B cell (primary cell): ENCODE measurements at regions not wholly inside any gene's neighbourhood (a gene's known extent, or its start where the extent isn't known, plus 50 kb on each side); places are given as distances from the start of the nearest gene placed in this dataset.

ENCODE experiments used
- ATAC-seq: fragments of 200-7000 bp; cut with Tn5 transposase; one replicate; pipeline ENCODE4 v1.10.0; 2021; ENCODE audit warnings: low read depth, mild to moderate bottlenecking, moderate number of reproducible peaks, moderate library complexity
- CTCF ChIA-PET: fragments of 350-600 bp; sonication (Branson Sonifier 250); formaldehyde crosslinking; loops from one replicate; lab custom pipeline; 2021; ENCODE audit warnings: antibody characterized with exemption, inconsistent platforms; lab: Charles Lee
- POLR2A ChIA-PET: fragments of 350-600 bp; sonication (Branson Sonifier 250); formaldehyde crosslinking; loops from one replicate; lab custom pipeline; 2021; ENCODE audit warnings: antibody characterized with exemption; lab: Charles Lee
- DNase-seq: peaks from one replicate; pipeline ENCODE4 v3.0.0; 2013
- H2AFZ ChIP-seq: 2 replicates; pipeline ENCODE4 v1.6.1; 2012; ENCODE audit warnings: mild to moderate bottlenecking, low read depth, low read length; ENCODE audit not compliant: insufficient read depth, poor library complexity, severe bottlenecking
- H3K27ac ChIP-seq, 2 donors: 1 replicate in 1 of 2; 2 replicates in 1 of 2; pipeline ENCODE4 v1.5.1; 2012 to 2013; ENCODE audit warnings: low read length in 2 of 2, mild to moderate bottlenecking in 2 of 2, moderate library complexity in 1 of 2
- H3K27me3 ChIP-seq, 4 experiments: fragments of 200-600 bp in 1 of 4; sonication (generic) in 1 of 4; replicated peaks in 1 of 4; 1 replicate in 2 of 4; 2 replicates in 2 of 4; pipeline versions ENCODE4 v1.6.1 to v1.7.0; 2013 to 2016; ENCODE audit warnings: low read length in 3 of 4, mild to moderate bottlenecking in 2 of 4, mixed read lengths in 1 of 4, moderate library complexity in 1 of 4; ENCODE audit not compliant: insufficient read depth in 4 of 4, control insufficient read depth in 3 of 4; ENCODE audit errors: control extremely low read depth in 1 of 4
- H3K36me3 ChIP-seq, 2 experiments: replicated peaks in 1 of 2; 1 replicate in 1 of 2; 2 replicates in 1 of 2; pipeline versions ENCODE4 v1.6.1 to v1.7.1; 2013; ENCODE audit warnings: low read length in 1 of 2; ENCODE audit not compliant: insufficient read depth in 2 of 2, control insufficient read depth in 1 of 2; ENCODE audit errors: control extremely low read depth in 1 of 2, extremely low read depth in 1 of 2
- H3K4me1 ChIP-seq, 2 donors: fragments of 200-600 bp in 1 of 2; sonication (generic) in 1 of 2; 1 replicate in 1 of 2; 2 replicates in 1 of 2; pipeline versions ENCODE4 v1.5.1 to v1.6.1; 2013 to 2017; ENCODE audit warnings: low read length in 2 of 2; ENCODE audit not compliant: control insufficient read depth in 2 of 2, insufficient read depth in 2 of 2
- H3K4me2 ChIP-seq: replicated peaks from 2 replicates; pipeline ENCODE3; 2012; ENCODE audit warnings: mild to moderate bottlenecking, low read depth, low read length; ENCODE audit not compliant: poor library complexity, severe bottlenecking
- H3K4me3 ChIP-seq, 5 experiments: fragments of 200-600 bp in 1 of 5; sonication (generic) in 1 of 5; 1 replicate in 3 of 5; 2 replicates in 2 of 5; pipeline versions ENCODE4 v1.5.1 to v1.7.0; 2011 to 2016; ENCODE audit warnings: low read length in 4 of 5, mild to moderate bottlenecking in 4 of 5, low read depth in 2 of 5, control low read depth in 1 of 5, moderate library complexity in 1 of 5; ENCODE audit not compliant: insufficient read depth in 1 of 5; ENCODE audit errors: control extremely low read depth in 1 of 5, extremely low read depth in 1 of 5
- H3K79me2 ChIP-seq: fragments of 200-600 bp; sonication (generic); one replicate; pipeline ENCODE4 v1.6.0; 2016; ENCODE audit warnings: low read length; ENCODE audit not compliant: control insufficient read depth, insufficient read depth
- H3K9ac ChIP-seq: fragments of 200-600 bp; sonication (generic); 2 replicates; pipeline ENCODE4 v1.6.1; 2017; ENCODE audit warnings: mild to moderate bottlenecking, low read length, moderate library complexity
- H3K9me3 ChIP-seq, 3 donors: one replicate each; pipeline versions ENCODE4 v1.6.1 to v1.7.1; 2013; ENCODE audit warnings: low read length in 2 of 3; ENCODE audit not compliant: control insufficient read depth in 2 of 3, insufficient read depth in 1 of 3; ENCODE audit errors: control extremely low read depth in 1 of 3
- H4K20me1 ChIP-seq: 2 replicates; pipeline ENCODE4 v1.6.0; 2012; ENCODE audit warnings: mild to moderate bottlenecking, low read length; ENCODE audit not compliant: insufficient read depth, control insufficient read depth, poor library complexity, severe bottlenecking
- H3K27ac Mint-ChIP-seq: one replicate; pipeline ENCODE4 v1.8.0; 2021; ENCODE audit warnings: mixed read lengths
- H3K27me3 Mint-ChIP-seq: one replicate; pipeline ENCODE4 v1.8.0; 2021; ENCODE audit warnings: mixed read lengths
- H3K4me1 Mint-ChIP-seq: one replicate; pipeline ENCODE4 v1.8.0; 2021; ENCODE audit warnings: mixed read lengths
- H3K4me3 Mint-ChIP-seq: one replicate; pipeline ENCODE4 v1.8.0; 2021; ENCODE audit warnings: mixed read lengths
- H3K9me3 Mint-ChIP-seq: one replicate; pipeline ENCODE4 v1.8.0; 2022; ENCODE audit warnings: mixed read lengths; ENCODE audit not compliant: insufficient read depth
- EZH2 ChIP-seq: IDR thresholded peaks from 2 replicates; pipeline ENCODE4 v1.6.1; 2012; ENCODE audit warnings: borderline replicate concordance, low read depth, mild to moderate bottlenecking, moderate library complexity, low read length; ENCODE audit not compliant: insufficient read depth, poor library complexity, severe bottlenecking
- WGBS: methylation state at CpG from one replicate; pipeline ENCODE4 v1.1.5; 2013; ENCODE audit warnings: missing lambda C conversion rate; ENCODE audit not compliant: insufficient coverage; 5-methylcytosine and 5-hydroxymethylcytosine counted together
- intact Hi-C: fragments of 100-400 bp; cut with micrococcal nuclease; formaldehyde crosslinking; loops from one replicate; pipeline ENCODE4 v1.10.0; 2022
- TF ChIP-seq, protein P1 (sequence below): fragments of 200-600 bp; IDR thresholded peaks from one replicate; pipeline ENCODE4 v1.8.0; 2022; ENCODE audit warnings: antibody characterized with exemption, mild to moderate bottlenecking

DNA sequence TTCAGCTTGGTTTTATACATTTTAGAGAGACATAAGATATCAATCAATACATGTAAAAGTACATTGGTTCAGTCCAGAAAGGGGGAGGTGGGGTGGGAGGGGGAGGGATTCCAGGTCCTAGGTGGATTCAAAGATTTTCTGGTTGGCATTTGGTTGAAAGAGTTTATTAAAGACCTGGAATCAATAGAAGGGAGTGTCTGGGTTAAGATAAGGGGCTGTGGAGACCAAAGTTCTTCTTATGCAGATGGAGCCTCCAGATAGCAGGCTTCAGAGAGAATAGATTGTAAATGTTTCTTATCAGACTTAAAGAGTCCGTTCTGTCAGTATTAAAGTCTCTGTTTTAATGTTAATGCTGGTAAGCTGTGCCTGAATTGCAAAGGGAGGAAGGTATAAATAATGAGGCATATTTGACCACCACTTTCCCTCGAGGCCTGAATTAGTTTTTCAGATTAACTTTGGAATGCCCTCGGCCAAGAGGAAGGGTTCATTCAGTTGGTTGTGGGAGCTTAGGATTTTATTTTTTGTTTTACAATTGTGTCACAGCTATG, 169.9 kb downstream of the AASDH start:
- no peaks in the 10 kb centered on the region for H3K79me2 ChIP-seq

GRCh38 chr4:56215901-56216300, 171.4 kb downstream of the AASDH start:
- Histone ChIP-seq H3K4me3 (no peak overlapping the region), H2AFZ (no peak overlapping the region), H4K20me1 (no peaks in the 10 kb centered on the region), H3K27ac (no peak overlapping the region), H3K4me1 (no peaks in the 10 kb centered on the region), H3K36me3 (no peaks in the 10 kb centered on the region), H3K79me2 (no peaks in the 10 kb centered on the region), H3K9ac (no peak overlapping the region), H3K4me2 (no peak overlapping the region), H3K9me3 (peaks cover 2 to 11% (median 6%) of the 10 kb centered on the region in 3 donors), H3K27me3 (no peaks in the 10 kb centered on the region)
- TF ChIP-seq, protein P1, sequence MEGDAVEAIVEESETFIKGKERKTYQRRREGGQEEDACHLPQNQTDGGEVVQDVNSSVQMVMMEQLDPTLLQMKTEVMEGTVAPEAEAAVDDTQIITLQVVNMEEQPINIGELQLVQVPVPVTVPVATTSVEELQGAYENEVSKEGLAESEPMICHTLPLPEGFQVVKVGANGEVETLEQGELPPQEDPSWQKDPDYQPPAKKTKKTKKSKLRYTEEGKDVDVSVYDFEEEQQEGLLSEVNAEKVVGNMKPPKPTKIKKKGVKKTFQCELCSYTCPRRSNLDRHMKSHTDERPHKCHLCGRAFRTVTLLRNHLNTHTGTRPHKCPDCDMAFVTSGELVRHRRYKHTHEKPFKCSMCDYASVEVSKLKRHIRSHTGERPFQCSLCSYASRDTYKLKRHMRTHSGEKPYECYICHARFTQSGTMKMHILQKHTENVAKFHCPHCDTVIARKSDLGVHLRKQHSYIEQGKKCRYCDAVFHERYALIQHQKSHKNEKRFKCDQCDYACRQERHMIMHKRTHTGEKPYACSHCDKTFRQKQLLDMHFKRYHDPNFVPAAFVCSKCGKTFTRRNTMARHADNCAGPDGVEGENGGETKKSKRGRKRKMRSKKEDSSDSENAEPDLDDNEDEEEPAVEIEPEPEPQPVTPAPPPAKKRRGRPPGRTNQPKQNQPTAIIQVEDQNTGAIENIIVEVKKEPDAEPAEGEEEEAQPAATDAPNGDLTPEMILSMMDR, result no peak
- TF ChIP-seq EZH2, result no peak
- 50% methylated on average over 1 of the region's 3 CpGs for WGBS
- H3K9me3 Mint-ChIP-seq, result peaks cover 8% of the 10 kb centered on the region
- DNase-seq, result no peak
- no peaks in the 10 kb centered on the region for H3K4me1 Mint-ChIP-seq
- ChIA-PET CTCF (no interaction called here), POLR2A (no interaction called here)
- no peak for ATAC-seq
- no peak overlapping the region for H3K27ac Mint-ChIP-seq
- H3K4me3 Mint-ChIP-seq, result no peak overlapping the region
- peaks cover 9% of the 10 kb centered on the region for H3K27me3 Mint-ChIP-seq
- intact Hi-C loops, result no loop called here

More for the DNA sequence above, 169.9 kb downstream of the AASDH start:
- no peak overlapping the region for H3K4me3 Mint-ChIP-seq
- H3K27ac Mint-ChIP-seq, result no peak overlapping the region
- POLR2A ChIA-PET, result no interaction called here
- intact Hi-C loops, result no loop called here
- peaks cover 9% of the 10 kb centered on the region for H3K27me3 Mint-ChIP-seq
- CTCF ChIA-PET, result no interaction called here
- H3K4me2 ChIP-seq, result no peak overlapping the region
- H3K27ac ChIP-seq, result no peak overlapping the region
- no peaks in the 10 kb centered on the region for H3K4me1 Mint-ChIP-seq
- no peaks in the 10 kb centered on the region for H3K9me3 Mint-ChIP-seq
- WGBS, result 100% methylated on average over 3 of the region's 3 CpGs
- no peaks in the 10 kb centered on the region for H4K20me1 ChIP-seq
- TF ChIP-seq, protein P1, result no peak
- TF ChIP-seq EZH2, result no peak
- DNase-seq (no peak), ATAC-seq (no peak)
- no peaks in the 10 kb centered on the region for H3K4me1 ChIP-seq
- H2AFZ ChIP-seq, result no peak overlapping the region
- H3K9me3 ChIP-seq, result no peaks in the 10 kb centered on the region
- no peak overlapping the region for H3K9ac ChIP-seq
- H3K36me3 ChIP-seq, result no peaks in the 10 kb centered on the region
- no peaks in the 10 kb centered on the region for H3K27me3 ChIP-seq
- no peak overlapping the region for H3K4me3 ChIP-seq
